GM18870 (cell line): ENCODE measurements at regions not wholly inside any gene's neighbourhood (a gene's known extent, or its start where the extent isn't known, plus 50 kb on each side); places are given as distances from the start of the nearest gene placed in this dataset.

Experiments
- ATAC-seq: cut with Tn5 transposase; IDR thresholded peaks from one replicate; pipeline ENCODE4 v1.9.1; 2021; ENCODE audit warnings: moderate library complexity; ENCODE audit not compliant: unreplicated experiment

DNA sequence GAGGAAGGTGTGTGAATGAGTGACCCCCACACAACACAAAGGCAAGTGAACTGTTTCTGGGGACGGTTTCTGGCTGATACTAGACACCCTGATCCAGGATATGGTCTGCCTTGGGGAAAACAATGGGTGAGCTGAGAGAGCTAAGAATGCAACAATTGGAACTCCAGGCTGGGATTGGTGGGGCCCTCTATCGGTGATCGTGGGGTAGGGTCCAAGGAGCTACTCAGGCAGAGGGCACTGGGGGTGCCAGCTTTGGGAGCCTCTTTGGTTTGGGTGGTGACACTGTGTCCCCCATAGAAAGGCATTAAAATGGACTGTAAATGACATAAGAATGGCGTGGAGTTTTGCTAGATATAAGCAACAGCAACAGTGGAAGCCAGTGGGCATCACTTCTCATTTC is 439.1 kb downstream of the DMAC1 start:
- no peak for ATAC-seq

DNA sequence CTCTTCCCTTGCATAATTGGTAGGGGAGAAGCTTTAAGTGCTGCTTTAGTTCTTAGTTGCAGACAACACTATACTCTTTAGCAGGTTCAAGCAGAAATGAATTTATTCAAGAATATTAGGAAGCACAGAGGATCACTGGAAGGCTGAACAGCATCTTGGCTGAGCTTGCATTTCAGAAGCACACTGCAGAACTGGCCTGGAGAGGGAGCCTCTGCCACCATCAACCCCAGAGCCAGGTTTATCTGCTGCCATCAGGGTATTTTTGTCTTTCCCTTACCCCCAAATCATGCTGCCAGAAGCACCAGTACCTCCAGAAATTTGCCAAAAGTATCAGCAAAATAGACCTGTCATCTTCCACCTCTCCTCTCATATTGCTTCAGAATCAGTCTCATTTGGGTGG is 440.7 kb downstream of the DMAC1 start:
- ATAC-seq, result no peak

DNA sequence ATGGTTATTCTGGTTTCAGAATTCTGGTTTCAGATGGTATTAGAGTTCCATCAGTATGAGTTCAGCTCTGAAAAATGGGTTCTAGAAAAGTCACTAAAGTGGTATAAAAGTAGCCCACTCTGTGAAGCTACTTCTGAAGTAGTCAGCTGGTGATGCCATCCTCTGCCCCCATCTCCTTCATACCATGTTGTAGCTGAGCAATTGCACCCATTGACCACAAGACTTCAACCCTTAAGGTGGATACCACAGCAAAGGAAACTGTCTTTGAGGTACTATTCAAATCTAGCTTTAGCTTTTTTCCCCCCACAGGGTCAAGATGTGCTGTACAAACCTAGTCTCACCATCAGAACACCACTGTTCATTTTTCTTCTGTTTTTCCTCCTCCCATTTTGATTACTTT is 444.9 kb downstream of the DMAC1 start:
- ATAC-seq, result no peak

DNA sequence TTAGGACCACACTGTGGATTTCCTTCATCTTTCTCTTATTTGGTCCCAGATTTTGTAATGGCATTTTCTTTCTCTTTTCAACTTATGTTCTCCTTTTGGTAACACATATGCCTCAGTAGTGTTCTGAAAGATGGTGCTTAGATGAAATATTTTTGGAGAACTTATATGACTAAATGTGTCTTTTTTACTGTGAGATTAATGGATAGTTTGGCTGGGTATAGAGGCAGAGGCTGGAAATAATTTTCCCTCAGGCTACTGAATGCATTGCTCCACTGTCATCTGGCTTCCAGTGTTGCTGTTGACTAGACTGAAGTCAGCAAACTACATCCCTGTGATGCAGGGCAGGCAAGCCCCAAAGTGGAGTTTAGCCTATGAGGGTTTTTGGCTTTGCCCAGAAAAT is 450.9 kb downstream of the DMAC1 start:
- no peak for ATAC-seq

DNA sequence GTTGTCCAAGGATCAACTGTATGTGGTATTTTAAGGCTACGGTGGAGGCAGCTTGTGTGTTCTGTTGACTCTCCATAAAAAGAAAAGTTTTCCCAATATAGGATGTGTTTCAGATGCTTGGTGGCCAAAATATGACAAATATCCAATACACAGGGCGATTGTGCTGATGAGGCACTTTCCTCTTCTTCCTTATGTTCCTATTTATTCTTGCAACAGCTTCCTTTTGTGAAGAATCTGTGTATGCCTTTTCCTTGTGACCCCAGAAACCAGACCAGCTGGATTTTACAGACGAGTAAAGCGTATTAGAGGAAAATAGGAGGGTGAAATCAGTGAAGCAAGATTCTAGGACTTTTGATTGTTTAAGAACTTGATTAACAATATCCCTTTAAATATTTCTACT is 452.0 kb downstream of the DMAC1 start:
- ATAC-seq, result no peak

DNA sequence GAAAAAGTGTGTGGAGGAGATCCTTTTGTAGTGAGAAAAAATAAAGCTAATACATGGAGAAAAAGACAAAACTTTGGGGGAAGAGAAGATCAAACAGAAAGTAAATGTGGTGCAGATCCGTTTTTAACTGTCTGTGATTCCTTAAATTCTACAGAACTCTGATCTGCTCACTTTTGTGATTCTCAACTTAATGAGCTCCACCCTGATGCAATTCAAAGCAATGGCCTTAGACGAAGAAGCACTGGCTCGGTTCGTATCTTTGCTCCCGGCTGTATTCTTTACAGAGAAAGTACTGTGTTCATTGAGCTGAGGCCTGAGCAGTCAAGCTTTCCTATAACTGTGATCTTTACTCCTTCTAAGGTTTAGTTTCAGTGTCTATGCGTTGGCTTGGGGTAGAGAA is 453.4 kb downstream of the DMAC1 start:
- ATAC-seq, result no peak

DNA sequence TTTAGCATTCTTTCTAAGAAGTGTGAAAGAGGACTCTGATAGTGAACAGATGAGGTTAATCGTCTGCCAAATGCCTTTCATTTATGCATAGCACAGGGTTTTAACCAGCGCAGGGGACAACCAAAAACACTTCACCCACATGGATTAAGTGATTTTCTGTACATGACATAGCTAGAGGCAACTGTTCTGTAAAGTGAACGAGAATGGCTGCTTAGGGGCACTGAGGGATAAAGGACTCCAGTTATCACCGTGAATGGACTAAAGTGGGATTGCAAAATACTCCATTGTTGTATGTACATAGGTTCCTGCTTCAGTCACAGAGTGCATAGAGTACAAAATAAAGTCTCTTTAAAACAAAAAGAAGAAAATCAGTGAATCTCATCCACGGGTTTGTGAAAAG is 456.8 kb downstream of the DMAC1 start:
- ATAC-seq, result no peak

DNA sequence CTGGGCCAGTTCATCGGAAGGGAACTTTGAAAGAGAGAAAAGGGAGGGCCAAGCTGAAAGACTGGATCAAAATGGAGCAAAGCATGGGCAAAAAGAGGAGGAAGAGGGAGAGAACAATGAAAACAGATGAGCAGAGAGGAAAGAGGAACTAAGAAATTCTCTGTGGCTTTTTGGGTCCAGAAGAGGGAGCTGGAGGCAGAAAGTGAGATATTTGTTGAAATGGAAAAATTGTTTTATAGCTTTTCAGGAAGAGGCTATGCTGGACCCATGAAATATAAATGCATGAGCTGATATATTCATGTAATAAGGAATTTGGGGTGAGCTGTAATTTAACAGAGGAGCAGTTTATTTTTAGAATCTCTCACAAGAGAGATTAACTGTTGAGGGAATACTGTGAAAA is 457.3 kb downstream of the DMAC1 start:
- peak; percentile 89 for ATAC-seq

DNA sequence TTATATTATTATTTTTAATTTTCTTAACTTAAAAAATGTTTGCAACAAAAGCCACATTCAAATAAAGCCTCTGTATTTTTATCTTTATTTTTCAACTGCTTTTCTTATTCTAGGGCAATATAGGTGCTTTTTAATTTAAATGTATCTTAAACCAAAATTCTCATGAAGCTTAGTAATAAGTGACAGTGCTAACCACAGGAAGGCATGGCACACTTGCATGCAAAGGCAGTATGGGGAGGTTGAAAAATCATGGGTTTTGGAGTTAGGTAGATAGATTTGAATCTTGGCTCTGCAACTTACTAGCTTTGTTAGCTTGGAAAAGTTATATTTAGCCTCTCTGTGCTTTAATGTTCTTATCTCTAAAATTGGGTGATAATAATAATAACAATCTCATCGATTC is 458.0 kb downstream of the DMAC1 start:
- ATAC-seq, result no peak

DNA sequence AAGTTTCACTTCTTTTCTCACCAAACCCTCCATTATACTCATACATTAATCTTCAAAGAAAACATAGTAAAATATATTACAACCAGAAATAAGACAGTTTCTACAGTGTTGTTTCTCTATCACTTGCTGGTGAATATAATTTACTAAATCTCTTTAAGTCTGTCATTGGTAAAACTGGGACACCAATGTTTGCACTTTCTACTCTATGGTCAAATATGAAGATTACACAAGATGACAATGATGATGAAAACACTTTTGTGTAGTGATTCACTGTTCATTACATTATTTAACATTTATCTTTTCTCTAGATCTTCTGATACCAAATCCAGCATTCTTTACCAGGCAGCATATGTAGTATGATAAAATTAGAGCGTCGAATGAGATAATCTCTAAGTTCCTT is 459.1 kb downstream of the DMAC1 start:
- ATAC-seq, result no peak

DNA sequence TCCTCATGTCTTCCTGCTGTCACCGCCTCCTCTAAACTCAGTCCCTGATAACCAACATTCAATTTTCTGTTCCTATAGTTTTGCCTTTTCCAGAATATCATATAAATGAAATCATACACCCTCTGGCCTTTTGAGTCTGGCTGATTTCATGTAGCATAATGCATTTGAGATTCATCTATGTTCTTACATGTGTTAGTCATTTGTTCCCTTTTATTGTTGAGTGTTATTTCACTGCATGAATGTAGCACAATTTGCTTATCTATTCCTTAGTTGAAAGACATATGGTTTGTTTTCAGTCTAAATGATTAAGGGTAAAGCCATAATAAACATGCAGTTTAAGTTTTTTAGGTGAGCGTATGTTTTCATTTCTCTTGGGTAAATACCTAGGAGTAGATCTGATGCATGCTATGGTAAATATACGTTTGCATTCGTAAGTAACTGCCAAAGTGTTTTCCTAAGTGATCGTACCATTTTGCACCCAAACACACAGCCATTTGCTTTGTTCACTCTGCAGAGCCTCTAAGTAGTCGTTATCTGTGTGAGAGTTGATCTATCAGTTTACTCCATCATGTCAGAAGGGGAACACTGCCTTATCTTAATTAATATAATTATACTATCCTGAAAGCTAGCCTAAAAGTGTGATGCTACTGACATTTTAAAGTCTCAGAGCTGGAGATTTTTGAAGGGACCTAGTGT is 460.8 kb downstream of the DMAC1 start:
- no peak for ATAC-seq

DNA sequence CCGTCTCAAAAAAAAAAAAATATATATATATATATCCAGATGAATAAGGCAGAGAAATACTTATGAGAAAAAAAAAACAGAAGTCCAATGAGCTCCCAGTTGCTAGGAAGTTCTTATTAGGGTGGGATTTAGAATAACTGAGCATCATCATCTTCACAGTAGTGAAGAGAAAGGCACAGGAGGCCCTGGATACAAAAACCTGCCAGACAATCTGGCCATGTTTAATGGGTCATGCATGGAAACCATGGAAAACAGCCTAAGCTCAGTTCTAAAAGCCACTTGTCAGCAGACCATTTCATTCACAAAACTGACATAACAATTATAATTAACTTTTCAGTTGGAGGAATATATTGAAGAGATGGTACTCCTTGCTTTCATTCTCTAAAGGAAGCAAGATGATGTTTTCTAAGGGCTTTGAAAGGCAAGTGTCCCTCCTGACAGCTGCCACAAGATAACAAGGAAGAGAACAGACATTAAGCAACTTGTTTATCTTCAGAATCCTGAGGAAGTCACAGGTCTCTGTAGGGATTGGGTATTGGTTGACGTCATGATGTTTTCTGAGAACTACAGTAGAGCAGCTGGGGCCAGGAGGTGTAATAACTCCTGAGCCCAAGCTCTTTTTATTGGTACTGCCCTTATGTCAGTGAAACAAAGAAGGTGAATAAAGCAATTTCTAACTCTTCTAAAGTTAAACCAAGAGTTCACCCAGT is 463.1 kb downstream of the DMAC1 start:
- no peak for ATAC-seq

DNA sequence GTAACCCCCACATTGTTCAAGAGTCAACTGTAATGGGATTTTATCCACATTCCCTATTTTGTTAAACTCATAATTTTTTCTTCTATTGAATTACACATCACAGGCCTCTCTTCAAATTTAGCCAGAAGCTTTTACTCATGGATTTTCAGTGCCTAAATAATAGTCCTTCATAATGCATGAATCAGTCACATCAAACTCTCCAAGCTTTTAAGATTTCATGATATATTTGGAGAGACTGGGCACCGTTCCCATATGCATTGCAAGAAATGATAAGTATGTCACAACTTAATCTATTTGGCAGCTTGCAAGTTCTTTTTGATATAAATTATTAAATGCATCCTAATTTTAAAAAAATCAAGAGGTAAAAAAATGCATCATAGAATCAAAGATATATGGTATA is 465.9 kb downstream of the DMAC1 start:
- ATAC-seq, result no peak

DNA sequence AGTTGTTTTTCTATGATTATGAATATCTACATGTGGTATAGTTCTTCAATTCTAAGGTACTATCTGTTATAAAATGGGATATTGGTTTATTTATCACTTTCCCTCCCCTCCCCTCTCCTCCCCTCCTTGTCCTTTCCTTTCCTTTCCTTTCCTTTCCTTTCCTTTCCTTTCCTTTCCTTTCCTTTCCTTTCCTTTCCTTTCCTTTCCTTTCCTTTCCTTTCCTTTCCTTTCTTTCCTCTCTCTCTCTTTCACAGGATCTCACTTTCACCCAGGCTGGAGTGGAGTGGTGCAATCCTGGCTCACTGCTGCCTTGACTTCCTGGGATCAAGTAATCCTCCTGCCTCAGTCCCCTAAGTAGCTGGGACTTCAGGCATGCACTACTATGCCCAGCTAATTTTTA is 466.8 kb downstream of the DMAC1 start:
- no peak for ATAC-seq

DNA sequence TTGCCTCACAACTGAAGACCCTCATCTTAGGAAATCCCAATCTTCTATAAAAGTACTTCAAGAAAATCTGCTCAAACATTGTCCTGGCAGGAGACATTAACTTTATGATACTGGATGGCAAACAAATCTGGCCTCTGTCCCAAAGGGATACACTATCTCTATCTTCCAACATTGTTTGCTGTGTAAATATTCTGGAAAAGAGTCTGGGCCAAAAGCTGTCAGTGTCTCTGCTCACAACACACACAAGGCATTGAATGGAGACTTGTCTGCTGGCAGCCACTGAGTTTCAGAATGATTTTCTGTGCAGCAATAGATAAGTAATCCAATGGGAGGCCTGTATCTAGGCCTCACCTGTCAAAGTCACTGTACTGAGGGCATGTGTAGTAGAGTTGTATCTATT is 471.1 kb downstream of the DMAC1 start:
- no peak for ATAC-seq

DNA sequence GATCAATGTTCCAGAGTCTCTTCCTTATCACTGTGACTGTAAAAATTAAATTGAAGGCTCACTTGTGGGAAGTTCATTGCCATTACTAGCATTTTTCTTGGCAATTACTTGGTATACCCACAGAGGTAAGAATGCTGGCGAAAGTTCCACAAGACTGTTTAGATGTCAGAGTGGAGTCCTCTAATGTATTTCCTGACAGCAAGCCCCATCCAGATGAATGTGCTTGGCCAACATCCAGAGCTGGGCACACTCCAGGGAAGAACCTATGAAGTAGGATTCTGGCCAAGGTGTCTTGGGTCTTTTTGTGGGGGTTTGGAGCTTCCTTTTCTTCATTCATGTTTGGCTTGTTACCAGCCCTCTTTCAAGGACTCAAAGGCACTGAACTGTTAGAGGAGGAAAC is 473.6 kb downstream of the DMAC1 start:
- no peak for ATAC-seq

DNA sequence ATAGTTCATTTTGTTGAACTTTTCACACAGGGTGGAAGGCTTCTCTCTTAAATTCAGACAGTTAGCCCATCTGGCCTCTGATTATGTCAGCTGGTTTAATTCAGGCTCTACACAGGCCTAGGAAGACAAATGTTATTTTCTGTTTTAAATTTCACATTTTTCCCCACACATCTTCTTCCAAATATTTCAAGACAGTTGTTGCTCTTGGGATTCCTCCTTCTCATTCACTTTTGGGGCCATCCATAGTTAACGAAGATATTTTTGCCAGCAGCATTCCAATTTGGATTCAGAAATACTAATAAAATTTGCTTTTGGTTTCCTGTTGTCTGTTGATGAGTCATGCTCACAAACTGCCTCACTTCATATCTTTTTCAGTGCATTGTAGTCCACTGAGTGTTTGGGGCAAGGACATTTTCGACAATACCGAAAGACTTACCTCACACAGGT is 475.4 kb downstream of the DMAC1 start:
- ATAC-seq, result no peak

DNA sequence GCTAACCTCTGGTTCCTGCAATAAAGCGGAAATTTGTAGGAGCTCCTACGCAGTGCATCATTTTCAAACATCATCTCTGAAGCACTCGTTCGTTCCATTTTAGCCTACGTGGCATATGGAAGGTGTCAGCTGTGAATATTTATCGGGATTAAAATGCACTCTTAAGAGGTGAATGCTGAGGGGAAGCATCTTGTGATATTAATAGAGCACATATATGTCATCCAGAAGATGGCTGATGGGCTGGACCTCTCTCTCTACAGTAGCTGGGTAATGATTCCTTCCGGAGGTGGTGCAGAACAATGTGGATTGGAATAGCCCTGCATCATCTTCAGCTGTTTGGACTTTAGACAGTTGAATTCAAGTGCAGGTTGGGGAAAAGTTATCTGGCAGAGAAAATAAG is 478.7 kb downstream of the DMAC1 start:
- ATAC-seq, result no peak

DNA sequence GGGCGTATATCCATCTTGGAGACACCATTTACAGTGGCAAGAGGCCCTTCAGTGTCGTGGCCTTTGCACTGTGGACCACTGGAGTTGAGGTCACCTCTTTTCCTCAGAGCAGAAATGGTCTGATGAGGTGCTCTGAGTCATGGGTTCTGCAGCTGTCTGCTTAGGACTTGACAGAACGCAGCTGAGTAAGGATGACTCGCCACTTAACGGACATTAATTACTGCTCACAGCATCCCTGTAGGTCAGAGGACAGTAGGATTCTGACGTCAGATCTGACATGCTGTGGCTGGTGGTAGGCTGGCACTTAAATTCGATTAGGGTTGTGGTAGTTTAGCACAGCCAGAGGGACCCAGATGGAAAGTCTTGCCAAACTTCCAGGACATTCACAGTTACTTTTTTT is 479.4 kb downstream of the DMAC1 start:
- no peak for ATAC-seq

DNA sequence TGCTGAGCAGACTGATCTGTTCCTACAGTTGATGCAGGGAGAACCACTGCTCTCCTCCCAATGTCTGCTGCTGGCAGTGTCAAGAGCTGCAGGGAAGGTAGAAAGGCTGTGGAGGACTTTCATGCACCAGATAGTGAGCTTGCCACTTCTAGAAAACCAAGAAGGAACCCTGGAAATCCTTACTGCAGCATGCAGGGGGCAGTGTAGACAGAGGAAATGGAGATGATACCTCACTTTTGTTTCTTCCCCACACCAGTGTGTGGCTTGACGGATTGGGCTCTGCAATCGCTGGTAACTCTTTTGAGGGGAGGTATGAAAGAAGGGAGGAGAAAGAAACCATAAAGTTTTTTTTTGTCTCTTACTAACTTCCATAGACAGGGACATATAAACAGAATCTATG is 480.7 kb downstream of the DMAC1 start:
- no peak for ATAC-seq

DNA sequence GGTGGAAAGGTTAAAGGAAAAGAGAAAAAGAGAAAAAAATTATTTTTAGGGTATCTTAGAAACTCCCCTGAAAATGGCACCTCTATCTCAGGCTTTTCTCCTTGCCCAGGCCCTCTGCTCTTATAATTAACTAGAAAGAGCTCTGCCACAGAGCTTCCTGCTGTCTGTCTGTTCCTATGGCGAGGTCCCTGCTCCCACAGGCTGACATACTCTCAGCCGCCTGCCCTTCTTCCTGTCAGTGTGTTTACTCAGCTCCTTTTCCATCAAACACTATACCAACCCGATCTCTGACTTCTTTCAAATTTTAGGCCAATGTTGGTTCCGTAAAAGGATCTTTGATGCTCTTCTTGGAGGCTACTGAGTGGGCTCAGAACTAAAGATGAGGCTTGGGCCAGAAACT is 482.6 kb downstream of the DMAC1 start:
- ATAC-seq, result no peak

DNA sequence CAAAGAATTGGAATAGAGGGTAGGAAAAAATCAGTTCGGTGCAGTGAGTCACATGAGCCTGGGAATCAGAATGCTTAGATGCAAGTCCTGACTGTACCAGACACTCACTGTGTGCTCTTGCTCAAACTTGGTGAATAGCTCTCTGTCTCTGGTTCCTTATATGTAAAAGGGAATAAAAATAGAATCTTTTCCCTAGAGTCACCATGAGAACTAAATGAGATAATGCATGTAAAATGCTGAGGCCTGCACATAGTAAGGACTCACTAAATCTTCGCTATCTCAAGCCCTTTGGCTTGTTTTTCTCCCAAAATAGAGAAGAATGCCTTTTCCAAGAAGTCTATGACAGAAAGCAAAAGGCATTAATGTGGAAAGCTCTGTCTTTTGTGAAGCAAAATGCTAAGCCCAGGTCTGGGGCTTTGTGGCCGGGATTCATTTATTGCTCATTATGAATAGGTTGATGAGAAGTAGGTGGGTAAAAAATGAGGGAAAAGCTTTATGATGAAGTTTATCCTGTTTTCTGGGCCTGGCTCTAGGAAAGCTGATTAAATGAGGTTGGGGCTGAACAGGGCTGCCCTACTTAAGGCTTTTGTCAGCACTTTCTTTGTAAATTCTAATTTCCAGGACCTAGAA is 483.3 kb downstream of the DMAC1 start:
- no peak for ATAC-seq
